ENCODE measurements at regions not wholly inside any gene's neighbourhood (a gene's known extent, or its start where the extent isn't known, plus 50 kb on each side); places are given as distances from the start of the nearest gene placed in this dataset.

GRCh38 chr11:37503411-37504059 lies 905.5 kb upstream of the RAG2 start:
- Histone ChIP-seq H3K4me3 (replicated peaks in 1 of 3; ENCODE audit: insufficient read depth in 1 of 3, low read depth in 2 of 3, low read length in 3 of 3) (no peak overlapping the region), H3K79me2 (ENCODE audit: insufficient read depth, low read length) (no peaks in the 10 kb centered on the region), H2AFZ (ENCODE audit: low read length) (no peak overlapping the region), H3K4me1 (ENCODE audit: insufficient read depth, low read length) (no peaks in the 10 kb centered on the region), H3K9ac (ENCODE audit: insufficient read depth, low read depth, low read length) (no peak overlapping the region), H3K4me2 (ENCODE audit: low read depth, low read length) (no peak overlapping the region), H3K36me3 (replicated peaks in 1 of 2; ENCODE audit: control insufficient read depth in 1 of 2, insufficient read depth in 2 of 2, low read length in 2 of 2) (no peaks in the 10 kb centered on the region), H3K27me3 (ENCODE audit: control insufficient read depth in 1 of 2, insufficient read depth in 2 of 2, low read length in 2 of 2) (no peaks in the 10 kb centered on the region), H3K9me3 (ENCODE audit: low read length) (peaks cover 81% of the 10 kb centered on the region), H4K20me1 (ENCODE audit: insufficient read depth, low read length) (no peaks in the 10 kb centered on the region), H3K27ac (ENCODE audit: extremely low read length, insufficient read depth, low read length) (no peak overlapping the region)
- ATAC-seq (no peak), FAIRE-seq (no peak), DNase-seq (ENCODE audit: low spot score) (no peak)
- ChIA-PET POLR2A (no interaction called here), CTCF (ENCODE audit: low intra/inter-chr PET ratio, low total read pairs) (no interaction called here)
- BruUV-seq (replicated peaks) = no TSS peak
- TF ChIP-seq ATAD3A (CRISPR knock-in tag; IDR thresholded peaks at IDR 0.05) (no peak), TIGD3 (CRISPR knock-in tag; IDR thresholded peaks at IDR 0.05; ENCODE audit: borderline replicate concordance) (no peak), BCLAF1 (IDR thresholded peaks at IDR 0.05) (no peak), NR0B2 (CRISPR knock-in tag; IDR thresholded peaks at IDR 0.05) (no peak), SAP130 (CRISPR knock-in tag; IDR thresholded peaks at IDR 0.05; ENCODE audit: low read depth) (no peak), MTF1 (CRISPR knock-in tag; IDR thresholded peaks at IDR 0.05) (no peak), HIC2 (CRISPR knock-in tag; IDR thresholded peaks at IDR 0.05; ENCODE audit: low read depth) (no peak), MLLT10 (CRISPR knock-in tag; IDR thresholded peaks at IDR 0.05) (no peak), ZBTB1 (CRISPR knock-in tag; IDR thresholded peaks at IDR 0.05; ENCODE audit: borderline replicate concordance) (no peak), IKZF1 (IDR thresholded peaks at IDR 0.05) (no peak), SCMH1 (CRISPR knock-in tag; IDR thresholded peaks at IDR 0.05; ENCODE audit: borderline replicate concordance) (no peak), ZNF775 (CRISPR knock-in tag; IDR thresholded peaks at IDR 0.05; ENCODE audit: borderline replicate concordance) (no peak), ZMAT5 (CRISPR knock-in tag; IDR thresholded peaks at IDR 0.05; ENCODE audit: borderline replicate concordance, low read depth) (no peak), HDAC1 (CRISPR knock-in tag; IDR thresholded peaks at IDR 0.05) (no peak), TEAD2 (CRISPR knock-in tag; IDR thresholded peaks at IDR 0.05) (no peak)
- 35% methylated on average over 2 of the region's 2 CpGs for WGBS (ENCODE audit: low lambda C conversion rate)
- intact Hi-C loops (cut with micrococcal nuclease; ENCODE audit: unreplicated experiment) = no loop called here
- in situ Hi-C loops (cut with HindIII; ENCODE audit: extremely low pct_ligation_motif_present, low pct_unique_long_range_greater_than_20kb) = no loop called here

Data from HepG2 (cell line).